Stimulated activated CD4-positive, alpha-beta T cell treated with anti-CD3 and anti-CD28 coated beads, Interleukin-2, amount 100 ng/mL, for 48 hours (primary cell): ENCODE measurements at regions not wholly inside any gene's neighbourhood (a gene's known extent, or its start where the extent isn't known, plus 50 kb on each side); places are given as distances from the start of the nearest gene placed in this dataset.

ENCODE experiments used
- DNase-seq, 2 donors: peaks; one replicate each; pipeline ENCODE4 v3.0.0-alpha.2; 2020

- DNase-seq, result no peak
Observed at GRCh38 chr6:12555267-12555666, 161.3 kb upstream of the PHACTR1 start.

DNA sequence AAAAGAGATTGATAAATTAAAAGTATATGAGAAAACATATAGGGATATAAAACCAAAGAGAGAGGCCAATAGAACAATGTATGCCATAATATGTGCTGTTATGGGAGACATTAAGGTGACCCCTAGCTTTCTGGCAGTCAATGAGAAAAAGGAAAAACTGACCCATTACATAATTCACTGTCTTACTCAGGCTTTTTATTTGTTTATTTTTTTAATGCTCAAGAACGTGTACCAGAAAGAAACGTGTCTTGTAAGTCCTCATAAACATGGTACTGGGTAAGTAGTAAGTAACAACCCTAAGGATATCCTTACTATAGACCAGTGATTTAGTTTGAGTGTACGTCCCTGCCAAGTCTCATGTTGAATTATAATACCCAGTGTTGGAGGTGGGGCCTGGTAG is 160.8 kb upstream of the PHACTR1 start:
- DNase-seq, result no peak

- DNase-seq, result no peak
Observed at GRCh38 chr6:12557765-12558164, 158.8 kb upstream of the PHACTR1 start.

DNA sequence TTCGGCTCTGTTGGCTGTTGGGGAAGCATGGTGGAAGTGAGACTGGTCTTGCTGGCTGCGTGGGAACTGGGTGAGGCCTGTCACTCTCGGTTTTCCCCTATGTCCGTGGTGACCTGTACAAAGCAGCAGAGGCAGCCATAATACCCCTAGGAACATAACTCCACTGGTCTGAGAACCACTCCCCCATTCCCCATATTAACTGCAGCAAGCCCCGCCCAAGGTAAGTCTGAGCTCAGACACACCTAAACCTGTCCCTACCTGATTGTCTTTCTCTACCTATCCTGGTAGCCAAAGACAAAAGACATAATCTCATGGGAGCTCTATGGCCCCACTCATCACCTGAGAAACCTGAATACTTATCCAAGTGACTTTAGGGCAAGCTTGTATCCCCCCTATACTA is 156.3 kb upstream of the PHACTR1 start:
- DNase-seq, result no peak

DNA sequence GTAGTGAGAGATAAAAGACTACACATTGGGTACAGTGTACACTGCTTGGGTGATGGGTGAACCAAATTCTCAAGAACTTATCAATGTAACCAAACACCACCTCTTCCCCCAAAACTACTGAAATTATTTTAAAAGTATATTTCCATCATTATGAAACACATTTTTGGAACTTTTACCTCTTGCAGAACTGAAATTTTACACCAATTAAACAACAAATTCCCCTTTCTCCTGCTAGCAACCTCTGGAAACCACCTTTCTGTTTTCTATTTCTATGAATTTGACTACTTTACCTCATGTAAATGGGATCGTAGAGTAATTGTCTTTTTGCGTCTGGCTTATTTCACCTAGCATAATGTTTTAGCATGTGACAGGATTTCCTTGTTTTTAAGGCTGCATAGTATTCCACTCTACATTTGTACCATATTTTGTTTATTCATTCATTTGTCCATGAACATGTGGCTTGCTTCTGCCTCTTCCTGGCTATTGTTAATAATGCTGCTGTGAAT is 149.9 kb upstream of the PHACTR1 start:
- DNase-seq, result no peak

GRCh38 chr6:12567682-12568081 is 148.9 kb upstream of the PHACTR1 start:
- DNase-seq, result no peak

DNA sequence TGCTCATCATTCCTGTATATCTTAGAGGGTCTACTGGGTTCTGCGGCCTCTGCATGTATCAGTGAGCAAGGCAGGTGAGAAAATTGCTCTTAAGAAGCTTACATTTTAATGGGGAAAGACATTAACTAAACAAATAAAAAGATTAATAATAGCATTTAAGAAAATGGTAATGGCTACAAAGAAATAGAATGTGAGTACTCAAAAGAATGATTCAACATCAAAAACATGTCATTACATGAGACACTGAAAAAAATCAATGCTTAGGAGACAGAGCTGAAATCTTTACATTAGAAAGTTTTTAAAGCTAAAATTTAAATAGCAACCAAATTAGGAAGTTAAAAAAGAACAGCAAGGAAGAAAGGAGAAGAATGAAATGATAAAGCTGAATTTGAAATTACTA is 146.9 kb upstream of the PHACTR1 start:
- no peak for DNase-seq

GRCh38 chr6:12570461-12571030 is 146.0 kb upstream of the PHACTR1 start:
- no peak for DNase-seq

DNA sequence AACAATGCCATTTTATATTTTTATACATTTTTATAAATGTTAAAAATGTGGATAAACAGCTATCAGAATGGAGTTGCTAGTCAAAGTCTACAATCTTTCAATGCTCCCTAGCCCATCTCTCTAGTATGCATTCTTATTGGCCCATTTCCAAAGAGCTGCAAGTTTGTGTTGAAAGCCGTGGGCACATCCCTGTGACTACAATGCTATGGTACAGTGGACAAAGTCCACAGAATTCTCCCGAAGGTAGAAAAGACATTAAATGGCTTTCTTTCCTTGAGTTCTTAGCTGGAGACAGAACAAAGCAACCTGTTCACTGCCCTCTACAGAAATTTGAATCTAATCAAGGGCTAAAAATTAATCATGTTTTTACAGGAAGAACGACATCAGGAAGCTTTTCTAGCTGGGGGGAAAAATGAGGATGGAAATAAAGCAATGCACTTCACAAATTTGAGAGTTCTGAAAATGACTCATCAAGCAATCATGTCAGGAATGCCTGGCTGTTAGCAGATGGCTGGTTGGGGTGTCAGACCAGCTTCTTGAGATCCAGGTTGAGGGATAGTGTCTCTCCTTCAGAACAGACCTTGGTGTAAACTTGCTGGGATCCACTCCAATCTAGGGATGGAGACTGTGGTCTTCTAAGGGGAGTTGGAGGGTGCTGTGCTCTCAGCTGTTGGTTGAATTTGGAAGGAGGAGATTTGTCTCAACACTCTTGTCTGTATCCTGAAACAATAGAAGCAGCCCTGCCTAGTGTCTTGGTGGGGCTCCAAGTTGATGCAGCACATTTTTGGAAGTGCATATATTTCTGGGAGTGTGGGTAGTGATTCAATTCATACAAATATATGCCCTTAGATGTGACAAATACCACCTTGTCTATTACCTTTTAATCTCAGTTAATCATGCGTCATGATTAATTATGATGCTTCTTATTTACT is 143.4 kb upstream of the PHACTR1 start:
- no peak for DNase-seq

- DNase-seq, result no peak
Observed at GRCh38 chr6:12575961-12576360, 140.6 kb upstream of the PHACTR1 start.

DNA sequence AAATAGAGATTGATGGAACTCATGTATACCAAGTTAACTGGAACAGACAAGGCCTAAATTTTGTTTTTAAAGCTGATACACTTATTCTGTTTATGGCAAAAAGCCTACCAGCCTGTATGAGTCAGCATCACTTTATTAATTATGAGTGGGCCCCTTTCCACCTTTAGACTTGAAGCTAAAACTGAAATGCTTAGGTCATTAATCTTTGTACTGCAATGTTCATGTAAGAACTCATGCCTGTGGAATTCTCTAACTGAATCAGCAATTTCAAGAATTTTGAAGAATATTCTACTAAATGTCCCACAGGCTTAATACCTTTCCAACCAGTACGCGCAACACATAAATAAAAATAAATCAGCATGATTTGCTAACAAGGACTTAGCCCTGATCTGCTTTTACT is 140.2 kb upstream of the PHACTR1 start:
- no peak for DNase-seq

GRCh38 chr6:12577124-12577850 is 139.3 kb upstream of the PHACTR1 start:
- no peak for DNase-seq

DNA sequence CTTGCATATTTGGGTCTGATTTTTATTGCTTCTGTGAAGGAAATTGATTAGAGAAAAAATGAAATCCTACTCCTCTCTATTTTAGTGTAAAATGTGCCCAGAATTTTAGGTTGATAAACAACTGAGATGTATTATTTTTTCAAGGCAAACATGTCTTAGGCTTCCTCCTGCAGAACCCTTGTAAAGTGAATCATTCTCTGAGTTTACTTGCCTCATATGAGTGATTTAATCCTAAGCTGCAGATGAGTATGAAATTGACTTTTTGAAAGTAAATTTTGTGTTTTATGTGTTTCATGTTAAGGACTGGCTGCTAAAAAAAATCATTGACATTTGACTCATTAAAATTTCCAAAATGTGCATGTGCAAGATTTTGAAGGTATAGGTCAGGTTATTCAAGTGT is 138.5 kb upstream of the PHACTR1 start:
- no peak for DNase-seq

DNA sequence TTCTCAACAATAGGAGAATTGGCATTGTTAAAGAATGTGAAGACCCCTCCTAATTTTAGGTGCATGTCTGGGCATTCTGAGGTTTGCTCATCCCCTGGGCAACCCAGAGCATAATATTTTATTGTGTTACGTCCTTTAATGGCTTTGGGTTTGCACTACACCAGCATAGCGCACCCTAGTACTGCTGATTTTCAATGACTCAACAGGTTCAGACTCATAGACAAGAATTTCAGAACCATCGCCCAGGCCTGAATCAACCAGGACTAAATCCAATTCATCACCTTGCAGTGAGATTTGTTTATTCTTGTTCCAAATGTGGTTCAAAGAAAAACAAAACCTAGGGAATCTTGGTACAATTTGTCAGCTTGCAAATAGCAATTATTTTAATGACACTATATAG is 137.8 kb upstream of the PHACTR1 start:
- no peak for DNase-seq

- no peak for DNase-seq
Observed at GRCh38 chr6:12580290-12580689, 136.3 kb upstream of the PHACTR1 start.

DNA sequence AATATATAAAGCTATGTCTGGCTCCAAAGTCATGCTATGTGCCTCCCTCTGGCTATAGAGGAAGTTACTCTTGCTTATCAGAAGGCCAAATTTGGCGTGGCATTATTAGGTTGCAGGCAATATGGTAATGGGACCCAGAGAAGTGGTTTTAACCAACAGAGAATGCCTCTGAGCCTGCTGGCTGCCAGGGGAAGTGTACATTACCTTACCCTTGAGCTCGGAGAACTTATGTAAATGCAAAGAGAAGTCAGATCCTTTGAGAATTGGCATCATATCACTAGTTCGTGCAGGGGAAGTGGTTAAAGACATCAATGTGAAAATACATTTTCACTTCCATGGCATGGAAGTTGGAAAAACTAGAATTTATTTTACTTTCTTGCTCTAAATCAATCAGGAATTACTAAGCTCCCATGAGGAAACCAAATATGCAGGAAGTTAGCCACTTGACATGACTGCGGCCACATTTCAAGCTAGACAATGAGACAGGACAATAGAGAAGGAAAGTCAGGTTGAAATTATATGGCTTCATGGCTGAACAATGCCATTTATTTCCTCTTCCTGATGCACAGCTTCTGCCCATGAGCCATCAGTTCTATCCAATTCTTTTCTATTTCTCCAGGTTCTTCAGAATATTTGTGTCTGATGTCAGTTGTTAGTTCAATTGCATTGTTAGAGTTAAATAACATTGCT is 134.0 kb upstream of the PHACTR1 start:
- DNase-seq, result no peak

GRCh38 chr6:12584631-12585405 is 131.7 kb upstream of the PHACTR1 start:
- no peak for DNase-seq

- no peak for DNase-seq
Observed at GRCh38 chr6:12585497-12585958, 131.0 kb upstream of the PHACTR1 start.

DNA sequence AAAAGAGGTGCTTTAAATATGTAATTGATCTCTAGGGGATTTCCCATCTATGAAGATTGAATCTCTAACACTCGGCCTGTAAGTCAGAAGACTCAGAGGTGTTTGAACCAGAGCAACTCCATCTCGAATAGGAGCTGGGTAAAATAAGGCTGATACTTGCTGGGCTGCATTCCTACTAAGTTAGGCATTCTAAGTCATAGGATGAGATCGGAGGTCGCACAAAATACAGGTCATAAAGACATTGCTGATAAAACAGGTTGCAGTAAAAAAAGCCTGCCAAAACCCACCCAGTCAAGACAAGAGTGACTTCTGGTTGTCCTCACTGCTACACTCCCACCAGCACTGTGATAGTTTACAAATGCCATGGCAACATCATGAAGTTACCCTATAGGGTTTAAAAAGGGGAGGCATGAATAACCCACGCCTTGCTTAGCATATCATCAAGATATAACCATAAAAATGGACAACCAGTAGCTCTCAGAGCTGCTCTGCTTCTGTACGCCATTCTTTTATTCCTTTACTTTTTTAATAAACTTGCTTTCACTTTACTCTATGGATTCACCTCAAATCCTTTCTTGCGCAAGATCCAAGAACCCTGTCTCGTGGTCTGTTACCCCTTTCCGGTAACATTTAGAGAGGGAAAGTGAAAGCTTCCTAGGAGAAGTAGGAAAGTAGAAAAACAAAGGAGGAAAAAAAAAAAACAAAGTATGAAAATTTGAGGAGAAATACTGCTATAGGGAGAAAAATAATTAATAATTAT is 129.7 kb upstream of the PHACTR1 start:
- no peak for DNase-seq

GRCh38 chr6:12590901-12591300 is 125.7 kb upstream of the PHACTR1 start:
- no peak for DNase-seq

DNA sequence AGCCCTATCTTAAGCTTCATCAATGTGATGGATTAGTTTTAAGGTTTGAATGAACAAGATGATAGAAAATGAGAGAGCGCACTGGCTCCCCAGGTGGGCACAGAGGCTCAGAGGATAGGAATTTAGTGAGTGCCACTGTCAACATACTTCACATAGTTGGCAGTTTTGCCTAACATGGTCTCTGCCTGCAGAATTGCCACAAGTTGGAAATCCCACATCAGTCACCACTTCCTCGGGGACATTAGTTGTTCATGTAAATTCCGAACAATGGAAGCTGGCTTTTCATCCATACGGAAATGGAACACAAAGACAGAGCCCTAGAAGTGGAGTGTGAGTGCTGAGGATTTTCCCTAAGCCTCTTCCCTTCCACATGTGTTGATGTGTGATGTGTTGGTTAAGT is 123.9 kb upstream of the PHACTR1 start:
- DNase-seq, result no peak
